Ovary (tissue), 7 donors: ENCODE measurements at regions not wholly inside any gene's neighbourhood (a gene's known extent, or its start where the extent isn't known, plus 50 kb on each side); places are given as distances from the start of the nearest gene placed in this dataset.

Experiments
- DNase-seq, 5 donors: peaks; one replicate each; pipeline ENCODE4 v3.0.0-alpha.2; 2019 to 2020
- H3K27ac ChIP-seq, 2 donors: fragments of 200-600 bp; one replicate each; pipeline versions ENCODE4 v1.5.1 to v1.8.0; 2019 to 2022
- H3K27me3 ChIP-seq: fragments of 200-600 bp; one replicate; pipeline ENCODE4 v1.8.0; 2022
- H3K36me3 ChIP-seq: fragments of 200-600 bp; sonication (generic); one replicate; pipeline ENCODE4 v1.5.1; 2019
- H3K4me1 ChIP-seq: one replicate; pipeline ENCODE4 v1.8.1; 2013; ENCODE audit warnings: mild to moderate bottlenecking, moderate library complexity; ENCODE audit not compliant: insufficient read depth
- H3K4me3 ChIP-seq: fragments of 200-600 bp; sonication (generic); one replicate; pipeline ENCODE4 v1.5.1; 2017
- H3K9me3 ChIP-seq, 2 donors: fragments of 200-600 bp in 1 of 2; sonication (generic) in 1 of 2; one replicate each; pipeline versions ENCODE4 v1.5.1 to v1.8.1; 2013 to 2019; ENCODE audit warnings: mild to moderate bottlenecking in 1 of 2, moderate library complexity in 1 of 2
- CTCF ChIP-seq, 3 donors: fragments of 450-650 bp in 2 of 3; fragments of 200-600 bp in 1 of 3; IDR thresholded peaks; one replicate each; pipeline versions ENCODE4 v1.5.1 to v1.8.0; 2016 to 2022; ENCODE audit warnings: antibody characterized with exemption in 3 of 3, mild to moderate bottlenecking in 1 of 3
- EP300 ChIP-seq: sonication (generic); formaldehyde crosslinking; IDR thresholded peaks from one replicate; pipeline ENCODE4 v1.6.1; 2017; ENCODE audit warnings: antibody characterized with exemption
- POLR2A ChIP-seq: fragments of 450-650 bp; IDR thresholded peaks from one replicate; pipeline ENCODE4 v1.6.1; 2017; ENCODE audit warnings: antibody characterized with exemption, mild to moderate bottlenecking, moderate library complexity
- WGBS, 3 donors: extraction: QIAGEN DNeasy Blood & Tissue Kit in 1 of 3; methylation state at CpG; one replicate each; pipeline versions ENCODE4 v1.1.5 to v1.1.7; 2013 to 2017; 5-methylcytosine and 5-hydroxymethylcytosine counted together
- intact Hi-C, 4 donors: fragments of 100-400 bp; cut with DNase I; formaldehyde crosslinking; loops; one replicate each; pipeline versions ENCODE4 v1.11.0 to v1.15.1; 2022 to 2023
- donor health status: DM: no; HTN: no; CAD: no; lungs with moderate emphysema.
- donor health status: DM: no; HTN: no; CAD: no.
- donor health status: Bipolar disorder and iron deficiency.
- donor health status: DM: no; HTN: no; CAD: no.
- donor health status: DM: yes; HTN: yes; CAD: no.

- Histone ChIP-seq H3K27ac (no peak overlapping the region), H3K27me3 (no peaks in the 10 kb centered on the region), H3K9me3 (no peaks in the 10 kb centered on the region), H3K36me3 (no peaks in the 10 kb centered on the region), H3K4me1 (no peaks in the 10 kb centered on the region), H3K4me3 (no peak overlapping the region)
- intact Hi-C loops: no loop called here
- no peak for DNase-seq
- TF ChIP-seq POLR2A: no peak
- TF ChIP-seq EP300: no peak
- TF ChIP-seq CTCF (IDR thresholded peaks at IDR 0.05): no peak
- 81 to 89% (median 89%) methylated on average over 7 of the region's 7 CpGs for WGBS, 3 donors
Observed at GRCh38 chr21:41061701-41062100, 106.3 kb upstream of the BACE2 start.

GRCh38 chr21:41064334-41064791 lies 103.6 kb upstream of the BACE2 start:
- H3K4me3 ChIP-seq: no peak overlapping the region
- TF ChIP-seq CTCF (IDR thresholded peaks at IDR 0.05): no peak
- no peak for TF ChIP-seq POLR2A
- no peak for TF ChIP-seq EP300
- H3K4me1 ChIP-seq: no peaks in the 10 kb centered on the region
- WGBS, 3 donors: 71 to 75% (median 72%) methylated on average over 12 of the region's 12 CpGs
- H3K36me3 ChIP-seq: no peaks in the 10 kb centered on the region
- H3K27ac ChIP-seq: no peak overlapping the region
- intact Hi-C loops: no loop called here
- DNase-seq: no peak
- no peaks in the 10 kb centered on the region for H3K9me3 ChIP-seq
- no peaks in the 10 kb centered on the region for H3K27me3 ChIP-seq

- no peak for DNase-seq
- Histone ChIP-seq H3K27me3 (no peaks in the 10 kb centered on the region), H3K4me1 (no peaks in the 10 kb centered on the region), H3K4me3 (no peak overlapping the region), H3K9me3 (no peaks in the 10 kb centered on the region), H3K36me3 (no peaks in the 10 kb centered on the region), H3K27ac (no peak overlapping the region)
- TF ChIP-seq EP300 (no peak), CTCF (IDR thresholded peaks at IDR 0.05) (no peak)
- WGBS, 3 donors: 91 to 96% (median 94%) methylated on average over 8 of the region's 8 CpGs
- intact Hi-C loops: no loop called here
Observed at GRCh38 chr21:41064951-41065350, 103.0 kb upstream of the BACE2 start.

- no peaks in the 10 kb centered on the region for H3K27me3 ChIP-seq
- intact Hi-C loops: no loop called here
- TF ChIP-seq CTCF (IDR thresholded peaks at IDR 0.05) (no peak), POLR2A (no peak), EP300 (no peak)
- no peaks in the 10 kb centered on the region for H3K4me1 ChIP-seq
- H3K4me3 ChIP-seq: no peak overlapping the region
- no peak for DNase-seq
- no peak overlapping the region for H3K27ac ChIP-seq
- H3K36me3 ChIP-seq: no peaks in the 10 kb centered on the region
- WGBS, 3 donors: 67 to 72% (median 71%) methylated on average over 4 of the region's 4 CpGs
- H3K9me3 ChIP-seq: no peaks in the 10 kb centered on the region
Observed at GRCh38 chr21:41065539-41065938, 102.4 kb upstream of the BACE2 start.
